ENCODE measurements at regions not wholly inside any gene's neighbourhood (a gene's known extent, or its start where the extent isn't known, plus 50 kb on each side); places are given as distances from the start of the nearest gene placed in this dataset.

DNA sequence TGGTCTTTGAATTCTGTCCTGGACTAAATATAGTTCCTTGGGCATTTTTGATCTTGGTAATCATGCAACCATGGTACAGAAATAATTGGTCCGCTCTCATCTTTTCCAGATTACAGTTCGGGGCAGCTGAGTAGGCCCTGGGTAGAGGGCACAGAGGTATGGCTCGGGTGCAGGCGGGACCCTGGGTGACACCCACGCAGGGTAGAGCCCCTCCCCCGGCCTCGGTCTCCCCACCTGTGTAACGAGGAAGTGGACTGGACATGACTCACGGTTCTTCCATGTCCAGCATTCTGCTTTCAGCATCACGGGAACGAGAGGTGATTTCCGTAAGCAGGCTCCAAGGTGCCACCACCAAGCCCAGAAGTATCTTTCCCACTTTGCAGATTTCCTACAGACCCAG lies 91.0 kb upstream of the DIO3 start:
- no TSS peak for BruUV-seq (replicated peaks)
- in situ Hi-C loops (cut with HindIII; ENCODE audit: extremely low pct_ligation_motif_present, low pct_unique_long_range_greater_than_20kb) (no loop called here), intact Hi-C loops (cut with micrococcal nuclease; ENCODE audit: unreplicated experiment) (no loop called here)
- H3K79me2 ChIP-seq (ENCODE audit: insufficient read depth, low read length) = no peaks in the 10 kb centered on the region
- no peak for TF ChIP-seq SKI (IDR thresholded peaks at IDR 0.05; ENCODE audit: partially characterized antibody)
- TF ChIP-seq SMC3 (IDR thresholded peaks at IDR 0.05; ENCODE audit: low read length) = no peak
- TF ChIP-seq, protein P1, sequence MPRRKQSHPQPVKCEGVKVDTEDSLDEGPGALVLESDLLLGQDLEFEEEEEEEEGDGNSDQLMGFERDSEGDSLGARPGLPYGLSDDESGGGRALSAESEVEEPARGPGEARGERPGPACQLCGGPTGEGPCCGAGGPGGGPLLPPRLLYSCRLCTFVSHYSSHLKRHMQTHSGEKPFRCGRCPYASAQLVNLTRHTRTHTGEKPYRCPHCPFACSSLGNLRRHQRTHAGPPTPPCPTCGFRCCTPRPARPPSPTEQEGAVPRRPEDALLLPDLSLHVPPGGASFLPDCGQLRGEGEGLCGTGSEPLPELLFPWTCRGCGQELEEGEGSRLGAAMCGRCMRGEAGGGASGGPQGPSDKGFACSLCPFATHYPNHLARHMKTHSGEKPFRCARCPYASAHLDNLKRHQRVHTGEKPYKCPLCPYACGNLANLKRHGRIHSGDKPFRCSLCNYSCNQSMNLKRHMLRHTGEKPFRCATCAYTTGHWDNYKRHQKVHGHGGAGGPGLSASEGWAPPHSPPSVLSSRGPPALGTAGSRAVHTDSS (CRISPR knock-in tag; conservative IDR thresholded peaks at IDR 0.05) = no peak
- no peak for TF ChIP-seq ZNF274 (CRISPR knock-in tag; IDR thresholded peaks at IDR 0.05)
- TF ChIP-seq ZNF7 (CRISPR knock-in tag; IDR thresholded peaks at IDR 0.05) = no peak
- TF ChIP-seq, protein P2, sequence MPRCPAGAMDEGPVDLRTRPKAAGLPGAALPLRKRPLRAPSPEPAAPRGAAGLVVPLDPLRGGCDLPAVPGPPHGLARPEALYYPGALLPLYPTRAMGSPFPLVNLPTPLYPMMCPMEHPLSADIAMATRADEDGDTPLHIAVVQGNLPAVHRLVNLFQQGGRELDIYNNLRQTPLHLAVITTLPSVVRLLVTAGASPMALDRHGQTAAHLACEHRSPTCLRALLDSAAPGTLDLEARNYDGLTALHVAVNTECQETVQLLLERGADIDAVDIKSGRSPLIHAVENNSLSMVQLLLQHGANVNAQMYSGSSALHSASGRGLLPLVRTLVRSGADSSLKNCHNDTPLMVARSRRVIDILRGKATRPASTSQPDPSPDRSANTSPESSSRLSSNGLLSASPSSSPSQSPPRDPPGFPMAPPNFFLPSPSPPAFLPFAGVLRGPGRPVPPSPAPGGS (CRISPR knock-in tag; IDR thresholded peaks at IDR 0.05) = no peak
- no peak for TF ChIP-seq NFATC3 (CRISPR knock-in tag; IDR thresholded peaks at IDR 0.05)
- no peak for TF ChIP-seq ZEB1 (IDR thresholded peaks at IDR 0.05; ENCODE audit: insufficient replicate concordance, low read depth)
- TF ChIP-seq IRF2 (CRISPR knock-in tag; IDR thresholded peaks at IDR 0.05) = no peak
- TF ChIP-seq, protein P3, sequence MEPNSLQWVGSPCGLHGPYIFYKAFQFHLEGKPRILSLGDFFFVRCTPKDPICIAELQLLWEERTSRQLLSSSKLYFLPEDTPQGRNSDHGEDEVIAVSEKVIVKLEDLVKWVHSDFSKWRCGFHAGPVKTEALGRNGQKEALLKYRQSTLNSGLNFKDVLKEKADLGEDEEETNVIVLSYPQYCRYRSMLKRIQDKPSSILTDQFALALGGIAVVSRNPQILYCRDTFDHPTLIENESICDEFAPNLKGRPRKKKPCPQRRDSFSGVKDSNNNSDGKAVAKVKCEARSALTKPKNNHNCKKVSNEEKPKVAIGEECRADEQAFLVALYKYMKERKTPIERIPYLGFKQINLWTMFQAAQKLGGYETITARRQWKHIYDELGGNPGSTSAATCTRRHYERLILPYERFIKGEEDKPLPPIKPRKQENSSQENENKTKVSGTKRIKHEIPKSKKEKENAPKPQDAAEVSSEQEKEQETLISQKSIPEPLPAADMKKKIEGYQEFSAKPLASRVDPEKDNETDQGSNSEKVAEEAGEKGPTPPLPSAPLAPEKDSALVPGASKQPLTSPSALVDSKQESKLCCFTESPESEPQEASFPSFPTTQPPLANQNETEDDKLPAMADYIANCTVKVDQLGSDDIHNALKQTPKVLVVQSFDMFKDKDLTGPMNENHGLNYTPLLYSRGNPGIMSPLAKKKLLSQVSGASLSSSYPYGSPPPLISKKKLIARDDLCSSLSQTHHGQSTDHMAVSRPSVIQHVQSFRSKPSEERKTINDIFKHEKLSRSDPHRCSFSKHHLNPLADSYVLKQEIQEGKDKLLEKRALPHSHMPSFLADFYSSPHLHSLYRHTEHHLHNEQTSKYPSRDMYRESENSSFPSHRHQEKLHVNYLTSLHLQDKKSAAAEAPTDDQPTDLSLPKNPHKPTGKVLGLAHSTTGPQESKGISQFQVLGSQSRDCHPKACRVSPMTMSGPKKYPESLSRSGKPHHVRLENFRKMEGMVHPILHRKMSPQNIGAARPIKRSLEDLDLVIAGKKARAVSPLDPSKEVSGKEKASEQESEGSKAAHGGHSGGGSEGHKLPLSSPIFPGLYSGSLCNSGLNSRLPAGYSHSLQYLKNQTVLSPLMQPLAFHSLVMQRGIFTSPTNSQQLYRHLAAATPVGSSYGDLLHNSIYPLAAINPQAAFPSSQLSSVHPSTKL (CRISPR knock-in tag; IDR thresholded peaks at IDR 0.05) = no peak
- no peak for TF ChIP-seq TCF7L2 (IDR thresholded peaks at IDR 0.05; ENCODE audit: low read depth, low read length)
- TF ChIP-seq, protein P4, sequence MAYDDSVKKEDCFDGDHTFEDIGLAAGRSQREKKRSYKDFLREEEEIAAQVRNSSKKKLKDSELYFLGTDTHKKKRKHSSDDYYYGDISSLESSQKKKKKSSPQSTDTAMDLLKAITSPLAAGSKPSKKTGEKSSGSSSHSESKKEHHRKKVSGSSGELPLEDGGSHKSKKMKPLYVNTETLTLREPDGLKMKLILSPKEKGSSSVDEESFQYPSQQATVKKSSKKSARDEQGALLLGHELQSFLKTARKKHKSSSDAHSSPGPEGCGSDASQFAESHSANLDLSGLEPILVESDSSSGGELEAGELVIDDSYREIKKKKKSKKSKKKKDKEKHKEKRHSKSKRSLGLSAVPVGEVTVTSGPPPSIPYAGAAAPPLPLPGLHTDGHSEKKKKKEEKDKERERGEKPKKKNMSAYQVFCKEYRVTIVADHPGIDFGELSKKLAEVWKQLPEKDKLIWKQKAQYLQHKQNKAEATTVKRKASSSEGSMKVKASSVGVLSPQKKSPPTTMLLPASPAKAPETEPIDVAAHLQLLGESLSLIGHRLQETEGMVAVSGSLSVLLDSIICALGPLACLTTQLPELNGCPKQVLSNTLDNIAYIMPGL (CRISPR knock-in tag; IDR thresholded peaks at IDR 0.05; ENCODE audit: borderline replicate concordance in 1 of 2, low read depth in 1 of 2) = no peak
- no peak for TF ChIP-seq ZNF792 (CRISPR knock-in tag; IDR thresholded peaks at IDR 0.05)
- TF ChIP-seq ELF3 (CRISPR knock-in tag; IDR thresholded peaks at IDR 0.05) = no peak
- no peak for TF ChIP-seq KLF9 (CRISPR knock-in tag; IDR thresholded peaks at IDR 0.05; ENCODE audit: low read depth)
- no peak for TF ChIP-seq SNAI1 (CRISPR knock-in tag; IDR thresholded peaks at IDR 0.05; ENCODE audit: borderline replicate concordance)
- ChIA-PET CTCF (ENCODE audit: low intra/inter-chr PET ratio, low total read pairs) (no interaction called here), POLR2A (interaction anchor here (0.7 kb wide), 1 partner anchor 1147 kb away, joined by 3 read pairs; the partner anchor contains the start of gene SLC25A47)
- H3K9me3 ChIP-seq (ENCODE audit: low read length) = no peaks in the 10 kb centered on the region
- peaks cover 3 to 20% of the 10 kb centered on the region in 2 experiments; a peak in 4 of 5 replicates for H3K27me3 ChIP-seq (ENCODE audit: control insufficient read depth in 1 of 2, insufficient read depth in 2 of 2, low read length in 2 of 2)
- H3K36me3 ChIP-seq (replicated peaks in 1 of 2; ENCODE audit: control insufficient read depth in 1 of 2, insufficient read depth in 2 of 2, low read length in 2 of 2) = no peaks in the 10 kb centered on the region
- no peak overlapping the region for H3K4me3 ChIP-seq (replicated peaks in 1 of 3; ENCODE audit: insufficient read depth in 1 of 3, low read depth in 2 of 3, low read length in 3 of 3)
- DNase-seq (ENCODE audit: low spot score) = no peak
- 29% methylated on average over 5 of the region's 12 CpGs for WGBS (ENCODE audit: low lambda C conversion rate)
- H3K4me2 ChIP-seq (ENCODE audit: low read depth, low read length) = no peak overlapping the region
- H3K9ac ChIP-seq (ENCODE audit: insufficient read depth, low read depth, low read length) = no peak overlapping the region
- H3K4me1 ChIP-seq (ENCODE audit: insufficient read depth, low read length) = peaks cover 3% of the 10 kb centered on the region
- H2AFZ ChIP-seq (ENCODE audit: low read length) = no peak overlapping the region
- FAIRE-seq = no peak
- H4K20me1 ChIP-seq (ENCODE audit: insufficient read depth, low read length) = no peaks in the 10 kb centered on the region
- no peak overlapping the region for H3K27ac ChIP-seq (ENCODE audit: extremely low read length, insufficient read depth, low read length)
- no peak for ATAC-seq
